HG03280 (cell line): ENCODE measurements at regions not wholly inside any gene's neighbourhood (a gene's known extent, or its start where the extent isn't known, plus 50 kb on each side); places are given as distances from the start of the nearest gene placed in this dataset.
"Not testable (repeated sequence)": the region's sequence is repeated elsewhere in the genome, so short reads cannot be mapped to it uniquely, and the experiment has no call there.

Experiments used
- ATAC-seq: cut with Tn5 transposase; IDR thresholded peaks from one replicate; pipeline ENCODE4 v1.9.1; 2021; ENCODE audit warnings: mild to moderate bottlenecking, moderate library complexity; ENCODE audit not compliant: unreplicated experiment

GRCh38 chr11:86148345-86148747 lies 79.5 kb upstream of the PICALM start:
- no peak for ATAC-seq

DNA sequence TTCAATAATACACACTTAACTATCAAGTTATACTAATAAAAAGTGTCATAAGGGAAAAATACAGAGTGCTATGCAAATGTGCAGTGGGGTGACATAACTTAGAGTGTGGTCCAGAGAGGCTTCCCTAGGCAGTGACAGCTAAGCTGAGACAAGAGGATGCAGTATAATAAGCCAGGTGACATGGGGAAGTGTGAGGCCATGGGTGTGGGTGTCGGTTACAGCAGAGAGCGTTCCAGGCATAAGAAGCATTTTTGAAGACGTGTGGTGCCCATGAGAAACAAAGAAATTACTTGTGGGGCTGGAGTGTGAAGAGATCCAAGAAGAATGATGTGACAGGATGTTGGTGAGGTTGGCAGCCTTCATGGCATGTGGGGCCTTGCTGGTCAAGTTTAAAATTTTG lies 78.1 kb upstream of the PICALM start:
- ATAC-seq = no peak

DNA sequence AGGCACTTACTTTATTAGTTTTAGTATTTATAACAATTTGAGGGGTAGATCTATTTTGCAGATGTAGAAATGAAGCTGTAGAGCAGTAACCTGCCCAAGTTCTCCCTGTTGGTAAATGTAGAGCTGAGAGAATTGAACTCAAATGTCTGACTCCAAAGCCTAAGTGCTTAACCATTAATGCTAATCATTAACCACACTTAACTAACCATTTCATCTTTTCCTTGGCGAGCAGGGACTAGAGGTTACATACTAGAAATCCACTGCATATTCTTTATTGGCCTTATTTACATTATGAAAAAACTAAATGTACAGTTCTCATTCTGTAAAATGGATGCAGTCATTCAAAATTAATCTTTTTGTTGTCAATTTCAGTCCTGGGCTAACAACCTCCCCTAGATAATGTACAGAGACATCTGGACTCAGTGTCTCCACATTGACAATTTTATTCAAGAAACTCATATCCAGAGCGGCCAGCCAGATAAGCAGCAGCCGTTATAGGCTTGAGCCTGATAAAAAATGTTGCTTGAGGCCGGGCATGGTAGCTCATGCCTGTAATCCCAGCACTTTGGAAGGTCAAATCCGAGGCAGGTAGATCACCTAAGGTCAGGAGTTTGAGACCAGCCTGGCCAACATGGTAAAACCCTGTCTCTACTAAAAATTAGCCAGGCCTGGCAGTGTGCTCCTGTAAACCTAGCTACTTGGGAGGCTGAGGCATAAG lies 76.7 kb upstream of the PICALM start:
- ATAC-seq = no peak

- ATAC-seq = no peak
These were observed 76.0 kb upstream of the PICALM start for GRCh38 chr11:86144846-86145245.

DNA sequence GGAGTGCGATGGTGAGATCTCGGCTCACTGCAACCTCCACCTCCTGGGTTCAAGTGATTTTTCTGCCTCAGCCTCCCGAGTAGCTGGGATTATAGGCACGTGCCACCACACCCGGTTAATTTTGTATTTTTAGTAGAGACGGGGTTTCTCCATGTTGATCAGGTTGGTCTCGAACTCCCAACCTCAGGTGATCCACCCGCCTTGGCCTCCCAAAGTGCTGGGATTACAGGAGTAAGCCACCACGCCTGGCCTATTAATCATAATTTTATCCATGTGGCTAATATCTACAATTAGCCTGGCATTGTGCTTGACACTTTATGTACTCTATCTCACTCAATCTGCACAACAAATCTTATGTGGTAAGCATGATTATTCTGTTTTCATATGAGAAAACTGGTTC lies 75.2 kb upstream of the PICALM start:
- not testable (repeated sequence) for ATAC-seq

DNA sequence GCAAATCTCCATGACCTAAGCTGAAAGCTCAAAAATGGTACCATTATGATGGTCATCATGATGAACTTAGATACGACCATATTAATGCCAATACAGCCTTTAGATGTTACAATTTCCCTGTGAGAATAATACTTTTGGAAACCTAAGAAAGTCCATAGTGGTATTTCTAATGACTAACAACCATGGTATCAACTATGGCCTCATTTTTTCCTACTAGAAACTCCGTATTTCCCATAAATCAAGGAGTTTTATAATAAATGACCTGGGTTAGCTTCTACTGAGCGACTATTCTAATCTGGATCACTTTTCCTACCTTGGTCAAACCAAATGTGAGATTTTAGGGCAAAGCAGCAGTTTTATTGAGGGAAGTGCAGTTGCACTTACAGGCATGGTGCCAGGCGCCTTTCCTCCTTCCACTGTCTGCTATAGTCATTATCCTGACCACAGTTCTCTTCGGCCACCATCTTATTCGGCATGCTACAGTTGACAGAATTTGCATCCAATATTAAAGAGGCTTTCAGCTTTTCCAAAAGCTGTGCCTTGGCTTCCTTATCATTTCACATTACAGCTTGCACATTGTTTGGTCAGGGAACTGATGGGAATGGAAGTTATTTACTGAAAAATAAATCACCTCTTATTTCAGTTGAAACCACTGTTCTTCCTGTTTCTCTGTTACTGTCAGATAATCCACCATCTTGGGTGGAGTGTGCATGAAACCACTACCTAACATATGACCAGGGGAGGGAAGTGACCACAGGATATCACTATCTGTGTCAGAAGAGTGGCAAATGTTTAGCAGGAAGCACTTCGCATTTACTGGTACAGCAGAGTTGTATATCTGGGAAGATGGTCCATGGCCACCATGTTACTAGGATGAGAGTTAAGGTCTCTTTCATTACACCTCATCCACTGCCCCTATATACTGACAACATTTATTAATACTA lies 74.5 kb upstream of the PICALM start:
- no peak for ATAC-seq

DNA sequence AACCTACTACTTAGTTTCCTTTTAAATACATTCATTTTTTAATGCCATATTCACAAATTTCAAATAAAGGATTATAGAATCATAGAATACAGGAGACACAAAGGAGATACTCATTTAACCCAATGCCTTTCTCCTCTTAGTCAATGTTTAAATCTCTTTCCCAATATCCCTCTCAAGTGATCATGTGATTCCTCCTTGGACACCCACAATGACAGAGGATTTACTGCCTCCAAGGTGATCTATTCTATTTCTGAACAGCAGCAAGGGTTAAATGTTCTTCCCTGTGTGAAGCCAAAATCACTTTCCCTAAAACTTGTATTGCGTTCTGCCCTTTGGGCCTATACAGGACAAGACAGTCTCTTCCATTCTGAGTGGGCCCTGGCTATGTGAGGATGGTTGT lies 73.3 kb upstream of the PICALM start:
- no peak for ATAC-seq

DNA sequence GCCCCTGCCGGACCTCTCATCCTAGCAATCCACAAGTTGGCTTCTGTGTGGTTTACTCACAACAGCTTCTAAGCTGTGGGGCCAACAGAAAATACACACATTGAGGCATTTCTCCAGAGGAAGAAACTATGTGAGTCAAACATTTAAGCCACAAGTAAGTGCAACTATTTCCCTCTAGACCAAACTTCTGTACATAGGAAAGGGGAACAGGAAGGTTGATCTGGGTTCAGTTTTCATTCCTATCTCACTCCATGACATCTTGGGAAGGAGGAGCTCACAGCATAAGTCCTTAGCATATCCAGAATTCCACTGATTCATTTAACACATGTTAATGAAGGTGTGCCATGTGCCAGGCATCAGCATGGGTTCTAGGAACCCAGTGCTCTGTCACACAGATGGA lies 72.8 kb upstream of the PICALM start:
- ATAC-seq = no peak

DNA sequence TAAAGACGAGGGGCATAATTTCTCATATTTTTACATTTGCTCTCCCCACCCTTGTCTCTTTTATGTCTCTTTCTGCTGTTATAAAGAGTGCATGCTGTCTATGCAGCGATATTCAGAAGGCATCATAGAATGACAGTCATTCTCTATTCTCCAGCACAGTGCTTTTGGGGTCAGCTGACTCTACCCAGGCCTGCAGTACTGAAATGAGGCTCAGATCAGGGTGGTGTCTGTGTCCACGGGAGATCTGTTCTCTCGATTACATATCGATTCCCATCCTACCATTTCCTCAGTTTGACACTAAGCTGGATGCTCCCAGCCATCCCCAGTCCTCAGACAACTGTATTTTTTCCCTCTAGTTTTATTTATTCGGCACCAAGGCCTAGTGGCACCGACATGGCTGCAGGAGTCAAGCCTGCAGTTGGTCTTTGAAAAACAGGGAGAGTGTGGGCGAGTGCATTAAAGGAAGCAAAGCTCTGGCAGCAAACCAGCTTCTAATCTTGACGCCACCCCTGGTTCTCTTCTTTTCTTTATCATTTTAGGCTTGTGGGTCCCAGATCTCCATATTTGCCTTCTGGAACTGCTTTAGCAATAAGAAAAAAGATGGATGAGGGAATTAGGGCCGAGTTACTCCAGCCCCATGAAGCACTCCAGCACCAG lies 71.6 kb upstream of the PICALM start:
- ATAC-seq = no peak

- peak; percentile 61 for ATAC-seq
These were observed 70.1 kb upstream of the PICALM start for GRCh38 chr11:86138958-86139357.

GRCh38 chr11:86136538-86136937 lies 67.7 kb upstream of the PICALM start:
- no peak for ATAC-seq

- no peak for ATAC-seq
These were observed 66.4 kb upstream of the PICALM start for GRCh38 chr11:86135319-86135714.

DNA sequence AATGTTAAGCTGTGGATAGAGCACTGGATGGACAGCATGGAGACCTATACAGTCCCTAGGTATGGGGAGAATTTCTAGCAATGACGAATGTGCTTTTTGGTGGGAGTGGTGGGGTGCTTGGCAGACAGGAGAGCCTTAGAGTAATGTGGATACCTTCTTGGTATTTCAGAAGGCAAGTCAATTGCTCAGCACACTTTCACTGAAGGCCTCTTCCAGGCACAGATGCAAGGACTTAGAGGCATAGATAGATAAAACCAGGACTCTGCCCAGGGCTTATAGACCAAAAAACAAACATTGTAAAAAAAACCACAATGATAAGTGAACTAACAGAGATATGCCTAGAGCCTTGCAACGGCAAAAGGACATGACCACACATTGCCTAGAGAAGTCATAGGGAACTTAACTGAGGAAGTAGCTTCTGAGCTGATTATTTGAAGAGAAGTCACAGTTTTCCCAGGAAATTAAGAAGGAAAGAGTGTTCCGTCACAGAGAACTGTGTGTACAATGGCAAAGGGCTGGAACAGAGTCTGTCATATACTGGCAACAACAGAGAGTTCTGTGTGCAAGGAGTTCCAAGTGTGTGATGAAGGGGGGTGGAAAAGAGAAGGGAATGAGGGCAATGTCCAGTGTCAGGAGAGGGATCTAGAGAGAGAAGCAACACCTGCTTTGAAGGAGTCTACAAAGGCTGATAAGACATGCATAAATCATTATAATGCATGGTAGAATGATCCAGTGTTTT lies 65.9 kb upstream of the PICALM start:
- ATAC-seq = no peak

DNA sequence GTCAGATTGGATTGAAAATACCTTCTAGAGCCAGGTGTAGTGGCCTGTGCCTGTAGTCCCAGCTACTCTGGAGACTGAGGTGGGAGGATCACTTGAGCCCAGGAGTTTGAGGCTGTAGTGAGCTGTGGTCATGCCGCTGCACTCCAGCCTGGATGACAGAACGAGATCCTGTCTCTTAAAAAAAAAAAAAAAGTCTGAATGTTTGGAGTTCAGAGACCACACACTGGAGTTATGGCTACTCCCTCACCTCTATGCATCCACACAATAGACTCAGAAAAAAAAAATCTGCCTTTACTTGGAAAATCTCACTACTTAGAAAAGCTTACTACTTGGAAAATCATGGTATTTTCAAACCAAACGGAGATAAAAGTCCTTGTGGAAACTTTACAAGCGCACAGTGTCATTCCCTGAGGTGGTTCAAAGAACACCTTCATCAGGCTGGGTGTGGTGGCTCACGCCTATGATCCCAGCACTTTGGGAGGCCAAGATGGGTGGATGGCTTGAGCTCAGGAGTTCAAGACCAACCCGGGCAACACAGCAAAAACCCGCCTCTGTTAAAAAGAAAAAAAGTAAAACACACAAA lies 63.9 kb upstream of the PICALM start:
- ATAC-seq = no peak

GRCh38 chr11:86129740-86130540 lies 61.1 kb upstream of the PICALM start:
- ATAC-seq = no peak

DNA sequence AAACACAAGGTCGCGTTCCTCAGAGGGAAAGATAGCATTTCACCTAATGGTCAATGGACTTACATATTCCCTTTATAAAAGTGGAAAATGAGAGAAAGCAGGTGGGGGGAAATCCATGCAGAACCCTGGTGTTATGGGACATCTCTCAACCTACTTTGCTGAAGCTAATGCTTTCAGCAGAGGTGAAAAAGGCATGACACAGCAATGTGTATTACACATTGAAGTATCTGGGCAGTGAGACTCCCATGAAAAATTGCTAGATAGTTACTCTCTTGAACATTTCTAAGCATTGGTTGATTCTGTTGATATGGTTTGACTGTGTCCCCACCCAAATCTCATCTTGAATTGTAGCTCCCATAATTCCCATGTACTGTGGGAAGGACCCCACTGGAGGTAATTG lies 60.0 kb upstream of the PICALM start:
- ATAC-seq = no peak

GRCh38 chr11:86126862-86127261 lies 58.0 kb upstream of the PICALM start:
- no peak for ATAC-seq

GRCh38 chr11:86124251-86125233 lies 55.7 kb upstream of the PICALM start:
- ATAC-seq = no peak

- no peak for ATAC-seq
These were observed 53.9 kb upstream of the PICALM start for GRCh38 chr11:86122773-86123172.
